ENCODE measurements at regions not wholly inside any gene's neighbourhood (a gene's known extent, or its start where the extent isn't known, plus 50 kb on each side); places are given as distances from the start of the nearest gene placed in this dataset.

DNA sequence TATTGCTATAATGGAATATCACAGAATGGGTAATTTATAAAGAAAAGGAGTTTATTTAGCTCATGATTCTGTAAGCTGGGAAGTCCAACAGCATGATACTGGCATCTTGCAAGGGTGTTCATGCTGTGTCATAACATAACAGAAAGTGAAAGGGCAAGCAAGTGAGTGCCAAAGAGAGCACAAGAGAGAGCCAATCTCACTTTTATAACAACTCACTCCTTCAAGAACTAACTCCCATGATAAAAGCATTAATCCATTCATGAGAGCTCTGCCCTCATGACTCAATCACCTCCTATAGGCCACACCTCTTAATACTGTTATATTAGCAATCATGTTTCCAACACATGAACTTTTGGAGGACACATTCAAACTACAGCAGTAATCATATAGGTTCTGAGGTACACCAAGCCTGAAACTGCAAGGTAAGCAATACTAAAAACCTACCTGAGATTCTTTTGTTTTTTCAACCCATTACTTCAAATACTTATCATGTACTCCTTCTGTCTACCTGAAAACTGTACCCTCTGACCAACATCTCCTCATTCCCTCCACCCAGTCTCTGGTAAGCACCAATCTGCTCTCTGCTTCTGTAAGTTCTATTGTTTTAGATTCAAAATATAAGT is 219.7 kb downstream of the MTERF1 start:
- Histone ChIP-seq H3K9me3 (ENCODE audit: control insufficient read depth, low read length) (no peaks in the 10 kb centered on the region), H3K9ac (no peak overlapping the region), H3K27me3 (ENCODE audit: control insufficient read depth, insufficient read depth, low read length) (no peaks in the 10 kb centered on the region), H3K36me3 (ENCODE audit: control insufficient read depth, insufficient read depth, low read length) (no peaks in the 10 kb centered on the region), H2AFZ (no peak overlapping the region), H3K4me3 (ENCODE audit: low read depth, low read length) (no peak overlapping the region), H3K79me2 (no peaks in the 10 kb centered on the region), H3K4me1 (no peaks in the 10 kb centered on the region), H3K4me2 (ENCODE audit: low read length) (no peak overlapping the region), H3K27ac (no peak overlapping the region)
- TF ChIP-seq, protein P1, sequence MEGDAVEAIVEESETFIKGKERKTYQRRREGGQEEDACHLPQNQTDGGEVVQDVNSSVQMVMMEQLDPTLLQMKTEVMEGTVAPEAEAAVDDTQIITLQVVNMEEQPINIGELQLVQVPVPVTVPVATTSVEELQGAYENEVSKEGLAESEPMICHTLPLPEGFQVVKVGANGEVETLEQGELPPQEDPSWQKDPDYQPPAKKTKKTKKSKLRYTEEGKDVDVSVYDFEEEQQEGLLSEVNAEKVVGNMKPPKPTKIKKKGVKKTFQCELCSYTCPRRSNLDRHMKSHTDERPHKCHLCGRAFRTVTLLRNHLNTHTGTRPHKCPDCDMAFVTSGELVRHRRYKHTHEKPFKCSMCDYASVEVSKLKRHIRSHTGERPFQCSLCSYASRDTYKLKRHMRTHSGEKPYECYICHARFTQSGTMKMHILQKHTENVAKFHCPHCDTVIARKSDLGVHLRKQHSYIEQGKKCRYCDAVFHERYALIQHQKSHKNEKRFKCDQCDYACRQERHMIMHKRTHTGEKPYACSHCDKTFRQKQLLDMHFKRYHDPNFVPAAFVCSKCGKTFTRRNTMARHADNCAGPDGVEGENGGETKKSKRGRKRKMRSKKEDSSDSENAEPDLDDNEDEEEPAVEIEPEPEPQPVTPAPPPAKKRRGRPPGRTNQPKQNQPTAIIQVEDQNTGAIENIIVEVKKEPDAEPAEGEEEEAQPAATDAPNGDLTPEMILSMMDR (IDR thresholded peaks at IDR 0.05), result no peak

DNA sequence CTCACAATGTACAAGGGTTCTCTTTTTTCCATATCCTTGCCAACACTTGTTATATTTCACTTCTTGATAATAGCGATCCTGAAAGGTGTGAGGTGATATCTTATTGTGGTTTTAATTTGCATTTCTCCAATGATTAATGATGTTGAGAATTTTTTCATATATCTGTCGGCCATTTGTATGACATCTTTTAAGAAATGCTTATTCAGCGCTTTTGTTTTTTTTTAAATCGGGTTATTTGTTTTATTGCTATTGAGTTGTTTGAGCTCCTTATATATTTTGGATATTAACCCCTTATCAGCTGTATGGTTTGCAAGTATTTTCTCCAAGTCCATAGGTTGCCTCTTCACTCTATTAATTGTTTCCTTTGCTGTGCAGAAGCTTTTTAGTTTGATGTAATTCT is 218.8 kb downstream of the MTERF1 start:
- H3K9ac ChIP-seq, result no peak overlapping the region
- TF ChIP-seq, protein P1 (IDR thresholded peaks at IDR 0.05), result no peak
- H2AFZ ChIP-seq, result no peak overlapping the region
- no peak overlapping the region for H3K27ac ChIP-seq
- H3K36me3 ChIP-seq (ENCODE audit: control insufficient read depth, insufficient read depth, low read length), result no peaks in the 10 kb centered on the region
- H3K4me3 ChIP-seq (ENCODE audit: low read depth, low read length), result no peak overlapping the region
- H3K9me3 ChIP-seq (ENCODE audit: control insufficient read depth, low read length), result no peaks in the 10 kb centered on the region
- no peaks in the 10 kb centered on the region for H3K27me3 ChIP-seq (ENCODE audit: control insufficient read depth, insufficient read depth, low read length)
- H3K4me2 ChIP-seq (ENCODE audit: low read length), result no peak overlapping the region
- no peaks in the 10 kb centered on the region for H3K79me2 ChIP-seq
- no peaks in the 10 kb centered on the region for H3K4me1 ChIP-seq

DNA sequence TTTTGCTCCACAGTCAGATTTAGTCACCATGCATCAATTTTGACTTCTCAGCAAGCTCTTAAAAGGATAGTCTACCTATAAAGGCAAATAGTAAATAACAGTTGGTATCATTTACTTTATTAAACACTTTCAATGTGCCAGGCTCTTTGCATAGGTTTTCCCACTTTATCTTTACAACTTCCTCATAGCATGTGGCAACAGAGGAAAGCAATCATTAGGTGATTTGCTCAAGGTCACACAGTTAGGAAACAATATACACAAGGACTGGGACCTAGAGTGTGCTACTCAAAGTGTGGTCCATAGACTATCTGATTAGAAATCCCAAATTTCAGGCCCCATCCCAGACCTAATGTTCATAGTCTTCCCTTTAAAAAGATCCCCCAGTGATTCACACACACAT is 212.3 kb downstream of the MTERF1 start:
- Histone ChIP-seq H3K4me2 (ENCODE audit: low read length) (no peak overlapping the region), H3K4me3 (ENCODE audit: low read depth, low read length) (no peak overlapping the region), H3K9ac (no peak overlapping the region), H2AFZ (no peak overlapping the region), H3K4me1 (no peaks in the 10 kb centered on the region), H3K27me3 (ENCODE audit: control insufficient read depth, insufficient read depth, low read length) (no peaks in the 10 kb centered on the region), H3K9me3 (ENCODE audit: control insufficient read depth, low read length) (no peaks in the 10 kb centered on the region), H3K36me3 (ENCODE audit: control insufficient read depth, insufficient read depth, low read length) (no peaks in the 10 kb centered on the region), H3K27ac (no peak overlapping the region), H3K79me2 (no peaks in the 10 kb centered on the region)
- TF ChIP-seq, protein P1 (IDR thresholded peaks at IDR 0.05), result no peak

DNA sequence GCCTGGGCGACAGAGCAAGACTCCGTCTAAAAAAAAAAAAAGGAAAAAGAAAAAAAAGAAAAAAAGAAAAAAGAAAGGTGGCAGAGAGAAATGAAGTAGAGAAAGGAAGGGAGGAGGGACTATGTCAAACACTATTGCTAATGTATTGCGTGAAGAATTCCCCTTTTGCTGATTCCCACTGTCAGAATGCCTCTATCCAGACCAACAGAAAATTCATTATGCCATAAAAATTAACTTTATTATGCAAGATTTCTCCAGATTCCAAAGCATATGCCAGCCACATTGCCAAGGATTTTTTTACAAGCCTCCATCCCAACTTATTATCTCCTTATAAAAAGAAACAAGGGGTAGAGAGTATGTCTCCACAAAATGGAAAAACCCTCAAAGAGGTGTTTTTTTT is 209.3 kb downstream of the MTERF1 start:
- Histone ChIP-seq H3K4me2 (ENCODE audit: low read length) (no peak overlapping the region), H3K79me2 (no peaks in the 10 kb centered on the region), H3K27ac (no peak overlapping the region)

DNA sequence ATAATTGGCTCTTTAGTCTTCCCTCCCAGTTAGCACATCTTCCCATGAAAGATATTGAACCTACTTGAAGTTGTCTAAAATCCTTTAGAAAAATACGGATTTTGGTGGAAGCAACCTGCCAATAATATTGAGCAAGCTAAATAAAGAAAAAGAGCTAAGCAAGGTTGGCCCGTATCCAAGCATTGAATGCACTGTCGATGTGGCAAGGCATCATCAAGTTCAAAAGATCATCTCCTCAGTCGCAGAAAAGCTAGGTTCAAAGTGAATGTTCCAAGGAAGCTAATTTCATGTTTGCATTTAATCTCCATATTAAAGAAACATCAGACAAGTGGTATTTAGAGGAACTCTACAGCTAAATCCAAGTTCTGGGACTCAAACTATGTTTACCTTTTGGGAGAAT is 206.0 kb downstream of the MTERF1 start:
- H2AFZ ChIP-seq, result no peak overlapping the region
- no peaks in the 10 kb centered on the region for H3K36me3 ChIP-seq (ENCODE audit: control insufficient read depth, insufficient read depth, low read length)
- no peak overlapping the region for H3K4me2 ChIP-seq (ENCODE audit: low read length)
- H3K4me3 ChIP-seq (ENCODE audit: low read depth, low read length), result no peak overlapping the region
- no peaks in the 10 kb centered on the region for H3K9me3 ChIP-seq (ENCODE audit: control insufficient read depth, low read length)
- TF ChIP-seq, protein P1 (IDR thresholded peaks at IDR 0.05), result no peak
- H3K9ac ChIP-seq, result no peak overlapping the region
- H3K27me3 ChIP-seq (ENCODE audit: control insufficient read depth, insufficient read depth, low read length), result no peaks in the 10 kb centered on the region
- H3K79me2 ChIP-seq, result no peaks in the 10 kb centered on the region
- no peak overlapping the region for H3K27ac ChIP-seq
- H3K4me1 ChIP-seq, result no peaks in the 10 kb centered on the region

More for the DNA sequence above, 209.3 kb downstream of the MTERF1 start:
- Histone ChIP-seq H2AFZ (no peak overlapping the region), H3K36me3 (ENCODE audit: control insufficient read depth, insufficient read depth, low read length) (no peaks in the 10 kb centered on the region), H3K4me3 (ENCODE audit: low read depth, low read length) (no peak overlapping the region), H3K9me3 (ENCODE audit: control insufficient read depth, low read length) (no peaks in the 10 kb centered on the region), H3K9ac (no peak overlapping the region), H3K27me3 (ENCODE audit: control insufficient read depth, insufficient read depth, low read length) (no peaks in the 10 kb centered on the region), H3K4me1 (no peaks in the 10 kb centered on the region)
- TF ChIP-seq, protein P1 (IDR thresholded peaks at IDR 0.05), result no peak
